ENCODE measurements at regions not wholly inside any gene's neighbourhood (a gene's known extent, or its start where the extent isn't known, plus 50 kb on each side); places are given as distances from the start of the nearest gene placed in this dataset.

DNA sequence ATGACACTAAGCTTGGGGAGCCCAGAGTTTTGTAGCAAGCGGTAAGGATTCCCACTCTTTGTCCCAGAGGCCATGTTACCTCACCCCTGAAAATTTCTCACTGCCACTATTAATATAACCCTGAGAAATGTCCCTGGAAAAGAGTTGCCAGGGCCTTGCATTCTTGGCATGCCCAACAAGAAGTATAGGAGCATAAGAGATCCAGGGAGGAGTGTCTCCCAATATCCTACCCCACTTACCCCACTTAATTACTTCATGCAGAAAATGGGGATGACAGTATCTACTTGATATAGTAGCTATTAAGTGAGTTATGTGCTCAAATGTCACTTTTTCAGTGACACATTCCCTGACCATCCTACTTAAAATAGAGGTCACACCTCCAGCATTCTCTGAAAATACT lies 120.5 kb upstream of the C1GALT1C1 start:
- in situ Hi-C loops (cut with MboI; ENCODE audit: low sequenced_read_pairs, unreplicated experiment) = no loop called here
- DNase-seq (ENCODE audit: low spot score) = no peak
- TF ChIP-seq, protein P1, sequence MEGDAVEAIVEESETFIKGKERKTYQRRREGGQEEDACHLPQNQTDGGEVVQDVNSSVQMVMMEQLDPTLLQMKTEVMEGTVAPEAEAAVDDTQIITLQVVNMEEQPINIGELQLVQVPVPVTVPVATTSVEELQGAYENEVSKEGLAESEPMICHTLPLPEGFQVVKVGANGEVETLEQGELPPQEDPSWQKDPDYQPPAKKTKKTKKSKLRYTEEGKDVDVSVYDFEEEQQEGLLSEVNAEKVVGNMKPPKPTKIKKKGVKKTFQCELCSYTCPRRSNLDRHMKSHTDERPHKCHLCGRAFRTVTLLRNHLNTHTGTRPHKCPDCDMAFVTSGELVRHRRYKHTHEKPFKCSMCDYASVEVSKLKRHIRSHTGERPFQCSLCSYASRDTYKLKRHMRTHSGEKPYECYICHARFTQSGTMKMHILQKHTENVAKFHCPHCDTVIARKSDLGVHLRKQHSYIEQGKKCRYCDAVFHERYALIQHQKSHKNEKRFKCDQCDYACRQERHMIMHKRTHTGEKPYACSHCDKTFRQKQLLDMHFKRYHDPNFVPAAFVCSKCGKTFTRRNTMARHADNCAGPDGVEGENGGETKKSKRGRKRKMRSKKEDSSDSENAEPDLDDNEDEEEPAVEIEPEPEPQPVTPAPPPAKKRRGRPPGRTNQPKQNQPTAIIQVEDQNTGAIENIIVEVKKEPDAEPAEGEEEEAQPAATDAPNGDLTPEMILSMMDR (IDR thresholded peaks at IDR 0.05; ENCODE audit: borderline replicate concordance, control extremely low read depth, extremely low read depth, insufficient read depth, missing control alignments) = no peak

GRCh38 chrX:120749141-120749846 lies 119.4 kb upstream of the C1GALT1C1 start:
- DNase-seq (ENCODE audit: low spot score) = no peak
- in situ Hi-C loops (cut with MboI; ENCODE audit: low sequenced_read_pairs, unreplicated experiment) = no loop called here
- TF ChIP-seq, protein P1 (IDR thresholded peaks at IDR 0.05; ENCODE audit: borderline replicate concordance, control extremely low read depth, extremely low read depth, insufficient read depth, missing control alignments) = no peak

DNA sequence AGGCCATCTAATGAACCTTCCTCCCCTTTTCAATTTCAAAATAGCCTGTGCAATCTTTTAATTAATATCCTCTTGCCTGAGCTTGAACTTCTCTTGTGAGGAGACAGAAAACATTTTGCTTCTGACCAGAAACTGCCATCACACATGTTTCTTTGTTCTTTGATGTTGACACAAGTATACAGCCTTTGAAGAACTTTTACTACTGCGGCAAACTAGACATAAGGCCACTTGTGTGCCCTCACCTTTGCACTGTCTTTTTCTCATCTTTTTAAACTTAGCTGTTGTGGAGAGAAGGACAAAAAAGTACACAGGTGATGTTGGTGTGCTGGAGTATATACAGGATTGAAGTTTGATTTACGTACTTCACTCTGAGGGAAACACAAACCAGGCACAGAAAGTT lies 116.3 kb upstream of the C1GALT1C1 start:
- TF ChIP-seq, protein P1 (IDR thresholded peaks at IDR 0.05; ENCODE audit: borderline replicate concordance, control extremely low read depth, extremely low read depth, insufficient read depth, missing control alignments) = no peak
- no peak for DNase-seq (ENCODE audit: low spot score)
- in situ Hi-C loops (cut with MboI; ENCODE audit: low sequenced_read_pairs, unreplicated experiment) = no loop called here

DNA sequence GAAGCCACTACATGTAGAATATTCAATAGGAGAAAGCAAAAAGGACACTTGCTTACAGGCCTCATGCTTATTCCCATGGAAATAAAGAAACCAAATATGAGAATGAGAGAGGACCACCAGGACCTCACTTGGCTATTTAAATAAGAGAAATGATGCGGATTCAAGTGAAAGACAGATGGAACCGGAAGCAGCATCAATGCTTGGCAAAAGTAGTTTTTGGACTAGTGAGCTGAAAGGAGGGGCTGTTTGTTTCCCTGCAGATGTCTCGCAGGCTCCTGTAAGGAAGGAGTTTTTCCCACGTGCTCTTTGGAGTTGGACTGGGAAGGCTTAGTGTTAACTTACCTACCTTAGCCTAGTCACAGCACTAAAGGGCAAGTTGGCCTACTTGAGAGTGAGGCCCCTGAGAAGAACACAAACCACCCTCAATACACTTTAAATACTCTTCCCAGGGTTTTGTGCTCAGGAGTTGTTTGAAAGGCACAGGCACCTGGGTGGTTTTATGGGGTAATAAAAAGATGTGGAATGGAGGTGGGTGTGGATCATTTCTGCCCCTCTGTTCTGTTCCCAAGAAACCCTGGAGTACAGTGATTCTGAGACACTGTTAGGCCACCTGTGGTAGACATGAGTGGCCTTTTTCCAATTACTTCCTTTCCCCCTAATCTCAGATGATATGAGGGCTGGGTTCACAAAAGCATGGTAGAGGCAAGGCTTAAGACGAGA lies 113.3 kb upstream of the C1GALT1C1 start:
- DNase-seq (ENCODE audit: low spot score) = no peak
- in situ Hi-C loops (cut with MboI; ENCODE audit: low sequenced_read_pairs, unreplicated experiment) = no loop called here
- TF ChIP-seq, protein P1 (IDR thresholded peaks at IDR 0.05; ENCODE audit: borderline replicate concordance, control extremely low read depth, extremely low read depth, insufficient read depth, missing control alignments) = no peak

DNA sequence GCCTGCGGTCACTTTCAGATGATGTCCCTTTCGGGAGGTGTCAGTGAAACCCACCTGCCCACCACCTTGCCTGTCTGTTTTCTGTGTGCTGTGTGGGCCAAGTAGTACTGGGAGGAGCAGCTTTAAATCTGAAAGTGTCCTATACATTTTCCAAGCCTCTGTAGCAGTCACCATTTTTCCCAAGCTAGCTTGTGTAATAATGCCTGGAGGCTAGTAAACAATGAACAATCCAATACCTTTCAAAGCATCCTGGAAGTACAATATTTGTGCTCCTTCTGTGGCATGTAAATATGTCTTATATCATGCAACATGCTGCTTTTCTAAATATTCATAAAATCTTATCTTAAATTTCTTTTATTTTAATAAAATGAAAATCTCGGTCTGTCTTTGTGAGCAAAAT lies 111.6 kb upstream of the C1GALT1C1 start:
- DNase-seq (ENCODE audit: low spot score) = no peak
- TF ChIP-seq, protein P1 (IDR thresholded peaks at IDR 0.05; ENCODE audit: borderline replicate concordance, control extremely low read depth, extremely low read depth, insufficient read depth, missing control alignments) = no peak
- in situ Hi-C loops (cut with MboI; ENCODE audit: low sequenced_read_pairs, unreplicated experiment) = no loop called here

DNA sequence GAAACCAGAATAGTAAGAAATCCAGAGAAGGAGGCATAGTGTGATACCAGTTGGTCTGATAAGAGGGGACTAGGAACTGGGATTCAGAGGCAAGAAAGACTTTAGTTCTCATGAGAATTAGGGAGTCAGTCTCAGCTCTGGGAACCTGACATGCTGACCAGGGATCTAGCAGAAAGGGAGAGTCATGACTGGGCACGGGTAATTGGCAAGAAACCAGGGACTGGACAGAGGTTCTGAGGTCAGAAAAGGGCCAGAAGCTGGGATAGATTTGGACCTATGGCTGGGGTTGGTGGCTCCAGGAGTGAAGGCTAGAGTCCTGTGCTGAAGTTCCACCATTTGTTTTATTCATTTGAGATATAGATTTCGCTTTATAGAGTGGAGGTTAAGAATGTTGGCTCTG lies 110.2 kb upstream of the C1GALT1C1 start:
- DNase-seq (ENCODE audit: low spot score) = no peak
- TF ChIP-seq, protein P1 (IDR thresholded peaks at IDR 0.05; ENCODE audit: borderline replicate concordance, control extremely low read depth, extremely low read depth, insufficient read depth, missing control alignments) = no peak
- in situ Hi-C loops (cut with MboI; ENCODE audit: low sequenced_read_pairs, unreplicated experiment) = no loop called here
